ENCODE measurements at regions not wholly inside any gene's neighbourhood (a gene's known extent, or its start where the extent isn't known, plus 50 kb on each side); places are given as distances from the start of the nearest gene placed in this dataset.
"Not testable (repeated sequence)": the region's sequence is repeated elsewhere in the genome, so short reads cannot be mapped to it uniquely, and the experiment has no call there.

- not testable (repeated sequence) for TF ChIP-seq POLR2A, POLR2AphosphoS5 (IDR thresholded peaks at IDR 0.05; ENCODE audit: low read depth, low read length)
Observed at GRCh38 chr4:115949974-115950743, 836.7 kb upstream of the NDST4 start.
